HG02852 (cell line): ENCODE measurements at regions not wholly inside any gene's neighbourhood (a gene's known extent, or its start where the extent isn't known, plus 50 kb on each side); places are given as distances from the start of the nearest gene placed in this dataset.

Experiments used
- ATAC-seq: cut with Tn5 transposase; IDR thresholded peaks from one replicate; pipeline ENCODE4 v1.9.1; 2021; ENCODE audit warnings: mild to moderate bottlenecking, moderate library complexity; ENCODE audit not compliant: unreplicated experiment

DNA sequence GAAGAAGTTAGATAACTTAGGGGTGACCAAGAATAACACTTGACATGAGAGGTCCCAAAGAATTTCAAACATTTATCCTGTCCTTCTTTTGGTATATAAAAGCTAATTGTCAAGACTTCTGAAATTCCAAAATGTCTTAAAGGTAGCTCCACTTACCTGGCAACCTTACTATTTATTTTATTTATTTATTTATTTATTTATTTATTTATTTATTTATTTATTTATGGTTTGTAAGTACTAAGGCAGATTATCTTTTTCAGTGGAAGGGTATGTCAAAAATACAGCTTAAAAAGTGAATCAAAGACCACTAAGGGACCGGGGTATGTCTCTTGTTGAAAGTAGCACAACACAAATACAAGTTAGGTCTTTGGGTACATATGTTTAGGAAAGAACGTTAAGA is 620.8 kb upstream of the B3GALT2 start:
- ATAC-seq = no peak

DNA sequence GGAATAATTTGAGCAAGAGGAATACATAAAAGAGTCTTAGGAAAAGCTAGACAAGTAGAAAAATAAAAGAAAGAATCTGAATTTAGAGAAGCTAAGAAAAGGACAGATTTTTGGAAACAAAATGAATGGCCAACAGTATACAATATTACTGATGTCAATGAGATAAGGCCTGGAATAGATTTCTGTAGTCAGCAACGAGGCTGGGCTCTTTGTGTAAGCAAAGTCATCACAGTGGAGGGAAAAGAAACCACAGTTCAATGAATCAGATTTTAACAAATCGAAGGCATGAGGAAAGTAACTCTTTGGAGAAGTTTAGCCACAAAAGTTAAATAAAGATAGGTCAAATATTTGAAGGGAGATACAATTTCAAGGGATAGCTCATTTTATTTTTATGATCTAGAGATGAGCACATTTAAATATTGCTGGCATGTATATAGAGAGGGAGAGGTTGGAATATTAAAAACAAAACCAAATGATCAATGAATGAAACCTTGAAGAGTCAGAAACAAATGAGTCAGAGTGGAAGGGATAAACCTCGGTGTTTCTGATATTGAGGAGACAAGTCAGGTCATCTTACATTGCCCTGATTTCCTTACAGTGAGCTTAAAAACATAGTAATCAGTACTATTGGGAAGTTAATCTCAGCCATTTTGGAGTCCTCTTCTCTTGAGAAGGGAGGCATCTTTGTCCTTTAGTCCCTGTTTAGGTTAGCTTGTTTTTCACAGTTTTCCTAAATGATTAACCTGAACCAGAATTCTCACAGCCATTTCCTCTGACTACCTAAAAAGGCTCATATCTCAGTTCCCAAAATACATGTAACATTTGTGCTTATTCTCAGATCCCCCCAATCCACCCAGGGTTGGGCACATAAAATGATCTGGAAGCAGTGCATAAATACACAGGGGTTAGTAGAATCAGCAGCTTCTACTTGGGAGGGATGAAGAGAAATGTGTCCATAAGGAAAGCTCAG is 620.0 kb upstream of the B3GALT2 start:
- ATAC-seq = no peak

DNA sequence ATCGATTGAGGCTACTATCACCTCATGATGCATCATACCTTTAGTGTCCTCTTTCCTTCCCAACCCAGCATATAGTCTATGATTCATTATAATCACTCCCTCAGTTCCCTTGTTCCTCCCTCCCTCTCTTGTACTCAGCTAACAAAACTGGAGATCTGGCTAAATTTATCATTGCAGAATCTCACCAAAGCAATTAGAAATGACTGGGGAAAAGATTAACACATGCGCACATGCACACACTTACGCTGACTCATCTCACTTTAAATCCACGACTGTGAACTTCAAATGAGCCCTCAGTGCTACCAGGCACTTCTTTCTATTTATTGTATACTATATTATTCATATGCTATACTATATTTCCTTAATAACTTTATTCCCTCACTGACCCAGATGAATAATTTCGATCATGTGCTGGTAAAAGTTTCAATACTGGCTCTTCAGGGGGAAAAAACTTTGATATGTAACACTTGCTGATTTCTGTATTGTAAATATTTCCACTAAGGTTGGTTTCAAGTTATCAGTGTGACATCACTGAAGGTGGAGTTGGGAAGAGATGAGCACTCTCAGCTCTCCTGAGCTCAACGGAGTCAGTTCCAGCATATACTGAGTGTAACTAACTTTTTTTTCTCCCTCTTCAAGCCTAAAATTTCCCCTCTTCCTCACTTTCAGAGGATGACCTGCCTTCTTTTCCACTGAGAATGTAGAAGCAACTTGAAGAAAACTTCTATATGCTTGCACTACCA is 613.7 kb upstream of the B3GALT2 start:
- no peak for ATAC-seq

DNA sequence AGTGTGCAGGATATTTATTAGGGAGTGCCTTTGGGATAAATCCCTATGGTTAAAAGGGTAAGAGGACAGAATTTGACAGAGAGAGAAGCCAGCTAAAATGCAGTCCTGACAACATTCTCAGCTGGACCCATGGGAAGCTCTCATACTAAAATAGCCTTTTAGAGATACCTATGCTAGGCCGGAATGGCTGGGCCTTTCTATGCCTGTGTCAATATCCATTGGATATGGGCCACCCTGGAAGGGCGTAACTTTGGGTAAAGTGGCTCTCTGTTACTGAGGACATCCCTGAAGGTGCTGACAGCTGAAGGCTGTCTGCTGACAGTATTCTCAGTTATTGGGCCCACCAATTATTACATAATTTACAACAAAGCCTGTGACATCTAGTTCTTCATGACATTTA is 613.0 kb upstream of the B3GALT2 start:
- no peak for ATAC-seq

DNA sequence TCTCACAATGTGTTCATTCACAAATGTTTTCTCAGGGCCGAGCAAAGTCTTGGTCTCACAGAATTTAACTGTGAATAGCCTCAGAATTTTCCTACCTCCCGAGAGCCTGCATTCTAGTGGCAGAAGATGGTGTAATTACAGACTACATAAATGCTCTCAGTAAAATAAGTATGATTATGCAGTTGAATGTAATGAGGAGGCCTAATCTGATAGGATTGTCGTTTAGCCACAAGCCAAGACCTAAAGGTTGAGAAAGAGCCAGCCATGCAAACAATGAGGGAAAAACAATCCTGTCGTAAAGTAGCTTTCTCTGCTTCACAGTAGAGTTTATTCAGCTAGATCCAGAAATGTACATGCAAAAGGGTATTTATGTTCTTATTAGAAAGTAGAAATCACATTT is 607.8 kb upstream of the B3GALT2 start:
- ATAC-seq = no peak

DNA sequence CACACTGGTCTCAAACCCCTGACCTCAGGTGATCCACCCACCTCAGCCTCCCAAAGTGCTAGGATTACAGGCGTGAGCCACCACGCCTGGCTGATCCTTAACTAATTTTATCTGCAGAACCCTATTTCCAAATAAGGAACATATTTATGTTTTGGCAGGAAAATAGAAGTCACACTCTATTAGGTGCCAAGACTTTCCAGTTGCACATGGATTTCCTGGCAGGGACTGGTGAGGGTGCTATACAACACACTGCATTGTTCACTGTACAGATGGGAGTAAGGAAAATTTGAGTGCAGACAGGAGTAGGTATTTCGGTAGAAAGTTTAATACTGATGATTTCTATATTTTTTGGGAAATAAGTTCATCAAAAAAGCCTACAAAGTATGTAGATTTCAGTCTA is 605.3 kb upstream of the B3GALT2 start:
- ATAC-seq = no peak

DNA sequence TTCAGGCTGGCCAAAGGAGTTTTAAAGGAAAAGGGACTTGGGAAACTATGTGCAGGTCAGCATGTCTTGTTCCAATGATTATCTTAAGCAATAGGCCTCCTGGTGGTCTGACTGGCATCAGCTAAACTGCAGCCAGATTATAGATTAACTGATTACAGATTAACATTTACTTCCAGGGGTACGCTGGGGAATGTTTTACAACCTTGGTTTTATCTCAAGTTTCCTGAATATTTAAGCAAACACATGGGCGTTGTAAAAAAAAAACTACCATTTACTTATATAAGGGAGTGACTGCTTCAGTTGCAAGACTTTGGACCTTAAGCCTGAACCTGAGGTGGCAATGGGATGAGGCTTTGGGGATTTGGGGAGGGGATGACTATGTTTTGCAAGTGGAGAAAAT is 600.6 kb upstream of the B3GALT2 start:
- ATAC-seq = no peak

DNA sequence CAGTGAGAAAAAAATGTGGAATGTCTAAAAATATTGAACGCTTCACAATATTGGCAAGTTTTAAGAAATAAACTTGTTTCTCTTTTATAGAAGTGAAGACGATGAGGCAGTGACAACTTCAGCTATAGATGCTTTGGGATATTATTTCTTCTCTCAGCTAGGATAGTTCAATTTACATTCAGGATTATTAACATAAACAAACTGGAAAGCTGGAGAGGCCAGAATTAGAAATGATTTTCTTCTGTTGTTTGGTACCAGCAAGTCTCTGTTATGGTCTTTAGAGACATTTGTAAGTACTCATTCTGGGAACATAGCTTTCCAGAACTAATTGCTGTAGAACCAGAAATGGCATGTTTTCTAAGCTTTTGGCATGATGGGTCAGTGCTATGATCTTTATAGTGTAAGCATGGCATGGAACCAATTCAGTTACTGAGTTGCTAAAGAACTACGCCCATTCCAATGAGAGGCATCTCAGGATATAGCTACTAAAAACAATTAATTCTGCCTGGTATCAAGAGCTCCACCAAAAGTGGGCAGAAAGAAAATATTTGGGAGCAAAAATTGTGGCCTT is 599.5 kb upstream of the B3GALT2 start:
- no peak for ATAC-seq

DNA sequence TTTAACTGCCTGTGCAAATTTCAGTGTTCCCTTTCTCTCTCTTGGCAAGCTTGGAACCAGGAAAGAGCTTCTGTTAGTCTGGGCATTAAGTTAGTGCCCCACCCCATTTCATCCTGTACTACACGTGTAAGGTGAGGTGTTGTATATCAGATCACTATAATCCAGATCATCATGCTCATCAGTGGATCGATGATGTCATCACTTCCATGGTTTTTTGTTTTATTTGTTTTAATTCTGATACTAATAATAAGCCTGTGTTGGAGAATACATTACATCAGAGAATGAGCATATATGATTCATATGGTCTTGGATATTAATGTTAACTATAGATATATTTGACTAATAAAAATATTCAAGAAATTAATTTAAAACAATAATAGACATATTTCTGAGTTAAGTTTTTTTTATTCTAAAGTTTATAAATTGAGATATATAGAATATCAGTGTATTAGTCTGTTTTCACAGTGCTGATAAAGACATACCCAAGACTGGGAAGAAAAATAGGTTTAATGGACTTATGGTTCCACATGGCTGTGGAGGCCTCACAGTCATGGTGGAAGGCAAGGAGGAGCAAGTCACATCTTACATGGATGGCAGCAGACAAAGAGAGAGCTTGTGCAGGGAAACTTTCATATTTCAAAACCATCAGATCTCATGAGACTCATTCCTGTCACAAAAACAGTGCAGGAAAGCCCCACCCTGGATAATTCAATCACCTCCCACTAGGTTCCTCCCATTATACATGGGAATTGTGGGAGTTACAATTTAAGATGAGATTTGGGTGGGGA is 588.3 kb upstream of the B3GALT2 start:
- ATAC-seq = no peak

DNA sequence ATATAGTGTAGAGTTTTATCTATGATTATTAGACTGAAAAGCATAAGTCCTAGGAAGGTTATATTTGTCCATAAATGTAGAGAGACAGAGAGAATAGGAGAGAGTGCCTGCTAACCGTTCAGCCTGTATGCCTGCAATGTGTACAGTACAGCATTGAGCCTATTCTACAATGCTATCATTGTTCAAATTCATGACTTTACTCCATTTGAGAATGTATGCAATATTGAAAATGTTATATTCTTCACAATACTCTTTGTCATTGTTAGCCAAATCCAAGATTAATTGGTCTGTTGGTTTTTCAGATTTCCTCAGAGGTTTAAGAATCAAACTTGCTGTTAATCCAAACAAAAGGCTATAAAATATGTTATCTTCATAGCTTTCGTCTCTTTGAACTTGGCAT is 585.2 kb upstream of the B3GALT2 start:
- ATAC-seq = no peak

DNA sequence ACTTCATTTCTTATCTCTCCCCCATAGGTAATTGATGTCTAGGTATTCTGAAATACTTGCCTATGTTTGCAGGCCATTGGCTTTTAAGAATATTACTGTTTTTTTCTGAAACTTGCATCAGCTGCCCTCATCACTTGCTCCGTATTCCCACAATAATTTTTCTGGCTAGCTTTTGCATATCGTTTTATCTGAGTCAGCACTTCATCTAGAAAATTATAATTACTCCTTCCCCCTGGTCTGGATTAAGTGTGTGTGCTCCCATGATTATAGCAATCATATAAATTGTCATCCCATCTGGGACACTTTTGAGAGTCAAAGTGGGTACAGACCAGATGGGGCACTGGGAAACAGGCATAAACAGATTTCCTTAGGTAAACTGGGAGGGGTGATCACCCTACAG is 583.2 kb upstream of the B3GALT2 start:
- no peak for ATAC-seq

DNA sequence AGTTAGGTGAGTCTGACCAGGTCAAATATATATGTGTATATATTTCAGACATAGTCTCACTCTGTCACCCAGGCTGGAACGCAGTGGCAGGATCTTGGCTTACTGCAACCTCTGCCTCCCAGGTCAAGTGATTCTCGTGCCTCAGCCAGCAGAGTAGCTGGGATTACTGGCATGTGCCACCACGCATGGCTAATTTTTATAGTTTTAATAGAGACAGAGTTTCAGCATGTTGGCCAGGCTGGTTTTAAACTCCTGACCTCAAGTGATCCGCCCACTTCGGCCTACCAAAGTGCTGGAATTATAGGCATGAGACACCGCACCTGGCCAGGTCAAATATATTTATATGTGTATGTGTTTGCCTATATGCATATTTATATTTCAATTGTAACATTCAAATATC is 581.5 kb upstream of the B3GALT2 start:
- no peak for ATAC-seq

DNA sequence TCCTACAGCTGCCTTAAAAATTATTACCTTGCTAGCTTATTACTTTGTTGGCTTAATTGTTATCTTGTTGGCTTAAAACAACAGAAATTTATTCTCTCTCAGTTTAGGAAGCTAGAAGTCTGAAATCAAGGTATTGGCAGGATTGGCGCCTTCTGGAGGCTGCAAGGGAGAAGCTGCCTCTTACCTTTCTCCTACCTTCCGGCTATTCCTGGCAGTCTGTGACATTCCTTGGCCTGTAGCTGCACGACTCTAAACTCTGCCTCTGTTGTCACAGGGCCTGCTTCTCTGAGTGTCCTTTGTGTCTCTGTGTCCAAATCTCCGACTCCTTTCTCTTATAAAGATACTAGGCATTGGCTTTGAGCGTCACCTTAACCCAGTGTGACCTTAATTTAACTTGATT is 579.9 kb upstream of the B3GALT2 start:
- no peak for ATAC-seq

DNA sequence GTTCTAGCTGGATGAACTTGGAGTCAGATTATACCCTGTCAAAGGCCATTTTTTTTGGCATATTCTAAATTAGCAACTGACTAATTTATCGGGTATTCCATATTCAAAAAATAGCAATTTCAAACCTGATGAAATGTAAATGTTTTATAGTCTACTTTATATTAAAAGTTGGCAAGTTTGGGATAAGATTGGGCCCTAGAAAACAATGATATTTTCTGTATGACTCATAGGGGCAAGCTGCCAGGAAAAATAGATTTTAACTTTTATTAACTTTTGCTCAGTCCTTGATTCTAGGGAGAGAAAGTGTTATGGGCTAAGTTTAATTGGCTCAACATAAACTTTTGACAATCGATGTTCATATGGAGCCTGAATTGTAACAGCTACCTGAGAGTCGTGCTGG is 576.9 kb upstream of the B3GALT2 start:
- ATAC-seq = no peak

DNA sequence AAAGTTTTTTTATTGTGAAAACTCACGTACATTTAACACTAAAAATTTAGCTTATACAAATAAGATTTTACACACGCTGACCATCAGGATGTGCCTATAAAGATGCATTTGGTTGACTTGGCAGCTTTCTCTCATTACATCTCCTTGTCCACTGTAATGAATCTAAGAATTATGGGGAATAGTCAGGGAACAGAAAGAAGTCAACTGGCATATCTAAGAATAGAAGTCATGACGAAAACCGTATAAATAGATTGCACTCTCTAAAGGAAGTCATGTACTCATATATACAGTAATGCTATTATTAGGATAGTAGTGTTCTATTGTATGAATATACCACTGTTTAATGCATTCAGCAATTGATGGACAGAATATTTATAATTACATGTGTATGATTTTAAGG is 575.8 kb upstream of the B3GALT2 start:
- ATAC-seq = no peak

DNA sequence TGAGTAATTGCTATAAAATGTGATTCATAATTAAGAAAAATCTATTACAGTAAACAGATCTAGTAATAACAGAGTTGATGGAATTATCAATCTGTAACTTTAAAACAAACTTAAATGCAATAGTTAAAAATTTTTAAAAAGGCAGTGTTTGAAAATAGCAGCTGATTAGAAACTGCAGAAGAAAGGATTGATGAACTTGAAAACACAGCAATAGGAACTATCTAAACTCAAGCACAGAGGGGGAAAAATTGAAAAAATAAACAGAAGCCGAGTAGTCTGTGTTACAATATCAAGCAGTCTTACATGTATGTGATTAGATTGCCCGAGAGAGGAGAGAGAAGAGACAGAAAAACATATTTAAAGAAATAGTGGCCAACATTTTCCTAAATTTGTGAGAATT is 569.0 kb upstream of the B3GALT2 start:
- ATAC-seq = no peak

DNA sequence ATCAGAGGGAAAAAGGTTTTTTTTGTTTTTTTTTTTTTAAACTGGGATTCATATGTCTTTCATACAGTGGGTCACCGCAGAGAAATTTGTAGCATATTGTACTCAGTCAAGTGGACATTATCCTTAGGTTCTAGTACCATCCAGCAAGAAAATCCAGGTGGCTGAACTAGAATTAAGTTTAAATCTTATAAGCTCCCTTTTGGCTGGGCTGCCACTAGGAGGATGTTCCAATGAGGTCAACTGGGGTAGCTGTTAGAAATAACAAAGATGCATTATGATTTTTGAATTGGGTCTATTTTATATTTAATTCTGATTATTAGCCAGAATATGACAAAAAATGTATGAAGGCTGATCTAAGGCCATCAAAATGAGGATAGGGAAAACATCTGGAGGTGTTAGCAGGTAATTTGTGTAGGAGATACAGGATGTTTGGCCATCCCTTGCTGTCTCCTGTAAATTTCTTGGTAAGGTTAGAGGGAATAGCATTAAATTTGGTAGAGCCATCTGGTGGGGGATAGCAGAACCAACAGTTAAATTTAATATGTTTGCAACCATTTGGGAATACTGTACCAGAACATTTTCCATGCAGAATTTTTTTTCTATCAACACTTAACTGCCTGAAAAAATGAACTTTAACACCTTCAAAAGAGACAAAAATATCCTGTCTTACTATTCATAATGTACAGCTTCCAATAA is 568.5 kb upstream of the B3GALT2 start:
- no peak for ATAC-seq

DNA sequence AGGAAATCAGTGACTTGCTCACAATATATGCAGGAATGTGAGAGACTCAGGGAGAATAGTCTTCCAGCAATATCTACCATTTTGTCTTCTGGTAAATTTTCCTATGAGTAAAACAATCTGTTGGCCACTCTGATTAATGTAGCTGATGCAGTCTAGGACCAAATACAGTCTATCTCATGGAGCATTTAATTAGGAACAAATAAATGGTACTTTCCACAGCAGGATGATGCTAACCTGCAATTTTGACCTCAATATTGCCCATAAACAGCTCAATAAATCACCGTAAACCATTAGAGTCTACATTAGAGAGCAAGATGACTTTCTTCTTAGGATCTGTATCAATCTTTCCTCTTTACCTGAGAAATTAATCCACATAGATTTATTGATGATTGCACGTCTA is 567.7 kb upstream of the B3GALT2 start:
- no peak for ATAC-seq

DNA sequence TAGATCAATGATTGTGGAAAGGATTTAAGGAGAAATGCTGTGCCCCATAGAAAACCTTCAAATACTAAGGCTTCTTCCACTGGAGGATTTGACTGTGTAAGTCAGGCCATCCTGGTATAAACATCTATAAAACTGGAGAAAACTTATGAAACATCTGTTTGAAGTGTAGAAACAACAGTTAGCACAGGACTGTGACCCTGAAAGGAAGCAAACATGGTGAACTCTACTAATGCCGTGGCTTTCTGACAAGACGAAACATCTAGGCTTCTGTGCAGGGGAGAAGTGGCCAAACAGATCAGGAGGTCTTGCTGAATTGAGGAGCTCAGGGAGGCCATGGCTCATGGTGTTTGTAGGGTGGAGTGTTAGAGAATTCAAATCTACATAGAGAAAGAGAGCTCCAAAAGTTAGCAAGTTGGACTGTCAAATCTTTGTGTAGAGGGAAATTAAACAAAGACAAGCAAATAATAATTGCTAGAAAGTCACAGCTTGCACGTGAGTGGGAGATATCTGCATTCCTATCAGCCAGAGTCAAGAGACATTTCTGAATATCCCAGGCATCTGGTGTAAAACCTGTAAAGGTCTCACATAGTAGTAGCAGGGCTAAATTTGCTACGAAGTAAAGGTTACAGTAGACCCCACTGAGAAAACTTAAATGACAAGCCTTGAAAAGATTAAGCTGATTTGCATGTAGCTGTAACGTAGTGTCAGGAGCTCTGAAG is 566.8 kb upstream of the B3GALT2 start:
- ATAC-seq = no peak

DNA sequence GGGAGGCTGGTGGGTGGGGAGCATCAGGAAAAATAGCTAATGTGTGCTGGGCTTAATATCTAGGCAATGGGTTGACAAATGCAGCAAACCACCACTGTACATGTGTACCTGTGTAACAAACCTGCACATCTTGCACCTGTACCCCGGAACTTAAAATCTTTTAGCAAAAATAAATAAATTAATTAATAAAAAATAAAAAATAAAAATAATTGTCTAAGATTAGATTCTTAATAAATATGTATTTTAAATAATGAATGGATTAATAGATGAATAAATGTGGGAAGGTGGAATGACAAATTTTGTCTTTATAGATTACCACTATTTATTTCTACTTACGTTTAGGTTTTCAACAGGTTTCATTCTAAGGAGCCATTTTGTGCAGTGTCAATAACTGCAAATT is 563.5 kb upstream of the B3GALT2 start:
- ATAC-seq = no peak
